ENCODE measurements at regions not wholly inside any gene's neighbourhood (a gene's known extent, or its start where the extent isn't known, plus 50 kb on each side); places are given as distances from the start of the nearest gene placed in this dataset.

DNA sequence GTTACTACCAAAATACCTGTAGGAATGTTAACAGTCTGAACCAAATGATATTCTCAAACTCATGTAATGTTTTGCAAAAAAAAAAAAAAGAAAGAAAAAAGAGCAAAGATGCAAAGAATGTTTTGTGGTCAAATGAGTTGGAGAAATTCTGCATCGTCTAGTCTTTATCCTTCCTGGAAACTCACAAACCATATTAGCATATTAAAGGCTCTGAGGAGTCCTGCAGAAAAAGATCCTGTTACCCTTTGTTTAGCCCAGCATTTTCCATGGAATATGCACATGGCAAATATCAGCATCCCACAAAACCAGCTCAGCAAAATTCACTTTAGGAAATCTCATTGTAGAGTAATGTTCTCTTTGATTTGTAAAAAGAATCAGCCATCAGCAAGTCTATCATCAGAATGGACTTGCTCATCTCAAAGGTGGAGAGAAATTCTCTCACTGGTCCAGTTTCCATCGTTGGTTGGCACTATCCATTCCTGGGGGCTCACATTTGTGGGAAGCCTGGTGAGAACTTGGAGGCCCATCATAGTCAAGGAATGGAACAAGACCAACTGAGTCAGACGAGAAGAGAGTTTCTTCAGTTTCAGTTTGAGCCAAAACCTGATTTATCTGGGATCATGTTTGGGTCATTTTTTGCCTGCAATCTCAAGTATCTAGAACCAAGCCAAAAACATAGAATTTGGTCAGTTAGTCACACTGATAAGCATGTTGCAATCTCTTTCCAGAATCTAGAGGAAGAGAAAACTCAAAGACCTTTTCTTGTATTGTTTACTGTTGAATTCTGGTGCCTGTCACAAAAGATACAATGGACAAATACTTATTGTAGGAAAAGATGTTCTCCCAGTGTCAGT is 129.8 kb downstream of the TBX5 start:
- Histone ChIP-seq H3K27me3 (ENCODE audit: control insufficient read depth, insufficient read depth, low read length) (no peaks in the 10 kb centered on the region), H3K4me1 (ENCODE audit: control insufficient read depth, insufficient read depth, low read length) (no peaks in the 10 kb centered on the region), H3K9me3 (ENCODE audit: control insufficient read depth, insufficient read depth, low read length) (peaks cover 3% of the 10 kb centered on the region), H3K36me3 (ENCODE audit: control insufficient read depth, insufficient read depth, low read length) (no peaks in the 10 kb centered on the region), H3K27ac (ENCODE audit: low read length) (no peak overlapping the region), H3K4me3 (ENCODE audit: low read length) (no peak overlapping the region)
- Mint-ChIP-seq H3K36me3 (no peaks in the 10 kb centered on the region), H3K9me3 (peaks cover 0 to 2% of the 10 kb centered on the region in 2 donors), H3K4me1 (no peaks in the 10 kb centered on the region), H3K27me3 (ENCODE audit: low read depth in 2 of 2) (peaks cover 4 to 12% of the 10 kb centered on the region in 2 donors), H3K27ac (no peak overlapping the region), H3K4me3 (no peak overlapping the region)
- intact Hi-C loops (cut with micrococcal nuclease): no loop called here
- TF ChIP-seq, protein P1, sequence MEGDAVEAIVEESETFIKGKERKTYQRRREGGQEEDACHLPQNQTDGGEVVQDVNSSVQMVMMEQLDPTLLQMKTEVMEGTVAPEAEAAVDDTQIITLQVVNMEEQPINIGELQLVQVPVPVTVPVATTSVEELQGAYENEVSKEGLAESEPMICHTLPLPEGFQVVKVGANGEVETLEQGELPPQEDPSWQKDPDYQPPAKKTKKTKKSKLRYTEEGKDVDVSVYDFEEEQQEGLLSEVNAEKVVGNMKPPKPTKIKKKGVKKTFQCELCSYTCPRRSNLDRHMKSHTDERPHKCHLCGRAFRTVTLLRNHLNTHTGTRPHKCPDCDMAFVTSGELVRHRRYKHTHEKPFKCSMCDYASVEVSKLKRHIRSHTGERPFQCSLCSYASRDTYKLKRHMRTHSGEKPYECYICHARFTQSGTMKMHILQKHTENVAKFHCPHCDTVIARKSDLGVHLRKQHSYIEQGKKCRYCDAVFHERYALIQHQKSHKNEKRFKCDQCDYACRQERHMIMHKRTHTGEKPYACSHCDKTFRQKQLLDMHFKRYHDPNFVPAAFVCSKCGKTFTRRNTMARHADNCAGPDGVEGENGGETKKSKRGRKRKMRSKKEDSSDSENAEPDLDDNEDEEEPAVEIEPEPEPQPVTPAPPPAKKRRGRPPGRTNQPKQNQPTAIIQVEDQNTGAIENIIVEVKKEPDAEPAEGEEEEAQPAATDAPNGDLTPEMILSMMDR (IDR thresholded peaks at IDR 0.05): no peak
- ATAC-seq: no peak
- 20% methylated on average over 2 of the region's 3 CpGs for WGBS (ENCODE audit: insufficient coverage)
- no peak for DNase-seq

- H3K4me3 ChIP-seq (ENCODE audit: low read length): no peak overlapping the region
- Mint-ChIP-seq H3K4me1 (no peaks in the 10 kb centered on the region), H3K9me3 (peaks cover 0 to 2% of the 10 kb centered on the region in 2 donors), H3K4me3 (no peak overlapping the region), H3K27me3 (ENCODE audit: low read depth in 2 of 2) (peaks cover 4 to 20% of the 10 kb centered on the region in 2 donors), H3K36me3 (no peaks in the 10 kb centered on the region), H3K27ac (no peak overlapping the region)
- peaks cover 3% of the 10 kb centered on the region for H3K9me3 ChIP-seq (ENCODE audit: control insufficient read depth, insufficient read depth, low read length)
- no peaks in the 10 kb centered on the region for H3K36me3 ChIP-seq (ENCODE audit: control insufficient read depth, insufficient read depth, low read length)
- intact Hi-C loops (cut with micrococcal nuclease): no loop called here
- H3K4me1 ChIP-seq (ENCODE audit: control insufficient read depth, insufficient read depth, low read length): no peaks in the 10 kb centered on the region
- TF ChIP-seq, protein P1 (IDR thresholded peaks at IDR 0.05): no peak
- no peaks in the 10 kb centered on the region for H3K27me3 ChIP-seq (ENCODE audit: control insufficient read depth, insufficient read depth, low read length)
- ATAC-seq: no peak
- no peak for DNase-seq
- WGBS (ENCODE audit: insufficient coverage): 75% methylated on average over 4 of the region's 4 CpGs
- no peak overlapping the region for H3K27ac ChIP-seq (ENCODE audit: low read length)
Observed at GRCh38 chr12:114275086-114275485, 130.9 kb downstream of the TBX5 start.

DNA sequence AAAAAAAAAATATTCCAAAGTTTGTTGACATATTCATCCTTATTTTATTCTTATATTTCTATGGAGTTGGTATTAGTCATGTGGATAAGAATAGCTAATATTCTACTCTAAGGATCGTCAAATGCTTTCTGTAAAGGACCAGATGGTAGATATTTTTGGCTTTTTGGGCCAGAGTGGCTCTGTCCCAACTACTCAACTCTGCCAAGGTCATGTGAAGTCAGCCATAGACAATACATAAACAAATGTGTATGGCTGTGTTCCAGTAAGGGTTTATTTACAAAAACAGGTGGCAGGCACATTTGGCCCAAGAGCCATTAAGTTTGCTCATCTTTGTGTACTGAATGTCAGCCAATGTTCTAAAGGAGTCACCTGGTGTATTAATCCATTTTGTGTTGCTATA is 131.8 kb downstream of the TBX5 start:
- Mint-ChIP-seq H3K36me3 (no peaks in the 10 kb centered on the region), H3K27me3 (ENCODE audit: low read depth in 2 of 2) (peaks cover 3 to 27% of the 10 kb centered on the region in 2 donors), H3K27ac (no peak overlapping the region), H3K4me3 (no peak overlapping the region), H3K9me3 (no peaks in the 10 kb centered on the region), H3K4me1 (no peaks in the 10 kb centered on the region)
- H3K4me3 ChIP-seq (ENCODE audit: low read length): no peak overlapping the region
- no CpG with 5 or more reads among the region's 1 CpG for WGBS (ENCODE audit: insufficient coverage)
- no peak for ATAC-seq
- no peaks in the 10 kb centered on the region for H3K36me3 ChIP-seq (ENCODE audit: control insufficient read depth, insufficient read depth, low read length)
- peaks cover 3% of the 10 kb centered on the region for H3K9me3 ChIP-seq (ENCODE audit: control insufficient read depth, insufficient read depth, low read length)
- no peaks in the 10 kb centered on the region for H3K27me3 ChIP-seq (ENCODE audit: control insufficient read depth, insufficient read depth, low read length)
- TF ChIP-seq, protein P1 (IDR thresholded peaks at IDR 0.05): no peak
- no peaks in the 10 kb centered on the region for H3K4me1 ChIP-seq (ENCODE audit: control insufficient read depth, insufficient read depth, low read length)
- H3K27ac ChIP-seq (ENCODE audit: low read length): no peak overlapping the region
- no peak for DNase-seq
- intact Hi-C loops (cut with micrococcal nuclease): no loop called here

DNA sequence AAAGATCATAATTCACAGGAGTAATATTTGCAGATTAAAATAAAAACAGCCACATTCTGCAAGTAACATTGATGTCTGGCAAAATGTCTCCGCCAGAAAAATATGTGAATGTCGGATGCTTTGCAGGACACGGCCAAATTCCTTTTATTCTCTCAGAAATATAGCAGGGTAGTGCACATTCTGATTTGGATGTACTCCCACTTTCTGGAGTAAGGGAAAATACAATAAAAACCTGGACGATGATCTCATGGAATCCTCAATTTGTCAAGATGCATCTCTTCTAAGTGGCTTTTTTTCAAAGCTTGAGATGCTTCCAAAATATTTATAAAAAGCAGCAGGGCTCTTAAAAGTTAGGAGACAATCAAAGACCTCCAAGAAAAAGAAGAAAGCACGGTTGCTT is 133.3 kb downstream of the TBX5 start:
- Mint-ChIP-seq H3K36me3 (no peaks in the 10 kb centered on the region), H3K9me3 (no peaks in the 10 kb centered on the region), H3K4me3 (no peak overlapping the region), H3K4me1 (no peaks in the 10 kb centered on the region), H3K27me3 (ENCODE audit: low read depth in 2 of 2) (peaks cover 4 to 29% of the 10 kb centered on the region in 2 donors), H3K27ac (no peak overlapping the region)
- Histone ChIP-seq H3K27ac (ENCODE audit: low read length) (no peak overlapping the region), H3K9me3 (ENCODE audit: control insufficient read depth, insufficient read depth, low read length) (no peaks in the 10 kb centered on the region), H3K4me1 (ENCODE audit: control insufficient read depth, insufficient read depth, low read length) (no peaks in the 10 kb centered on the region), H3K27me3 (ENCODE audit: control insufficient read depth, insufficient read depth, low read length) (no peaks in the 10 kb centered on the region), H3K36me3 (ENCODE audit: control insufficient read depth, insufficient read depth, low read length) (no peaks in the 10 kb centered on the region), H3K4me3 (ENCODE audit: low read length) (no peak overlapping the region)
- intact Hi-C loops (cut with micrococcal nuclease): no loop called here
- ATAC-seq: no peak
- 78% methylated on average over 5 of the region's 5 CpGs for WGBS (ENCODE audit: insufficient coverage)
- DNase-seq: no peak
- TF ChIP-seq, protein P1 (IDR thresholded peaks at IDR 0.05): no peak
